Hepatocyte (in vitro differentiated cells): ENCODE measurements at regions not wholly inside any gene's neighbourhood (a gene's known extent, or its start where the extent isn't known, plus 50 kb on each side); places are given as distances from the start of the nearest gene placed in this dataset.

Source experiments
- EZH2 ChIP-seq: fragments of 200-600 bp; sonication (generic); IDR thresholded peaks from 2 replicates; pipeline ENCODE4 v1.6.1; 2016; ENCODE audit warnings: antibody characterized with exemption, mild to moderate bottlenecking, borderline replicate concordance
- EZH2phosphoT487 ChIP-seq: fragments of 200-600 bp; sonication (generic); IDR thresholded peaks from one replicate; pipeline ENCODE4 v1.6.1; 2018; ENCODE audit warnings: antibody characterized with exemption, mild to moderate bottlenecking, low read depth, moderate library complexity; ENCODE audit not compliant: unreplicated experiment, severe bottlenecking
- TF ChIP-seq, protein P1 (sequence below): fragments of 200-600 bp; sonication (generic); IDR thresholded peaks from 2 replicates; pipeline ENCODE4 v1.5.1; 2016; ENCODE audit warnings: antibody characterized with exemption, mild to moderate bottlenecking; ENCODE audit not compliant: poor library complexity

DNA sequence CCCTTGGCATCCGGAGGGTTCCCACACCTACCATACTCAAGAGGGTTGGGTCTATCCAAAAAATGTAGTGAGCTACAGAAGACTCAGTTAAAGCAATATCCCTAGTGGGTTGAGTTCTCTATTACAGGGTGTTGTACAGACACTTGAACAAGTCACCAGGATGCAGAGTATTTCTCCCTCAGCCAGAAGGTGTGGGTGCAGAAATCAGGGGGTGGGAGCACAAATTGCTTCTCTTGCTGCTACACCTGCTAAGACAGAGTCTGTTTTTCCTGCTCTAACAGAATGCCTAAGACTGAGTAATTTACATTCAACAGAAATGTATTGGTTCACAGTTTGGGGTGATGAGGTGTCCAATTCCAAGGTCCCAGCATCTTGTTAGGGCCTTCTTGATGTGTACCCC is 433.4 kb downstream of the TCERG1L start:
- no peak for TF ChIP-seq EZH2
- TF ChIP-seq, protein P1, sequence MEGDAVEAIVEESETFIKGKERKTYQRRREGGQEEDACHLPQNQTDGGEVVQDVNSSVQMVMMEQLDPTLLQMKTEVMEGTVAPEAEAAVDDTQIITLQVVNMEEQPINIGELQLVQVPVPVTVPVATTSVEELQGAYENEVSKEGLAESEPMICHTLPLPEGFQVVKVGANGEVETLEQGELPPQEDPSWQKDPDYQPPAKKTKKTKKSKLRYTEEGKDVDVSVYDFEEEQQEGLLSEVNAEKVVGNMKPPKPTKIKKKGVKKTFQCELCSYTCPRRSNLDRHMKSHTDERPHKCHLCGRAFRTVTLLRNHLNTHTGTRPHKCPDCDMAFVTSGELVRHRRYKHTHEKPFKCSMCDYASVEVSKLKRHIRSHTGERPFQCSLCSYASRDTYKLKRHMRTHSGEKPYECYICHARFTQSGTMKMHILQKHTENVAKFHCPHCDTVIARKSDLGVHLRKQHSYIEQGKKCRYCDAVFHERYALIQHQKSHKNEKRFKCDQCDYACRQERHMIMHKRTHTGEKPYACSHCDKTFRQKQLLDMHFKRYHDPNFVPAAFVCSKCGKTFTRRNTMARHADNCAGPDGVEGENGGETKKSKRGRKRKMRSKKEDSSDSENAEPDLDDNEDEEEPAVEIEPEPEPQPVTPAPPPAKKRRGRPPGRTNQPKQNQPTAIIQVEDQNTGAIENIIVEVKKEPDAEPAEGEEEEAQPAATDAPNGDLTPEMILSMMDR: no peak
- no peak for TF ChIP-seq EZH2phosphoT487
